DMS153 treated with DMSO at 0.1 percent for 48 hours (cell line): ENCODE measurements at regions not wholly inside any gene's neighbourhood (a gene's known extent, or its start where the extent isn't known, plus 50 kb on each side); places are given as distances from the start of the nearest gene placed in this dataset.

Experiments used
- DNase-seq: peaks from one replicate; lab custom pipeline; 2025; ENCODE audit not compliant: unreplicated experiment; lab: John Stamatoyannopoulos, UW

- no peak for DNase-seq
Observed at GRCh38 chr20:22781869-22782268, 197.5 kb upstream of the FOXA2 start.

GRCh38 chr20:22789676-22790075 lies 205.3 kb upstream of the FOXA2 start:
- no peak for DNase-seq

GRCh38 chr20:22791396-22791795 lies 207.0 kb upstream of the FOXA2 start:
- no peak for DNase-seq

- no peak for DNase-seq
Observed at GRCh38 chr20:22791877-22792525, 207.6 kb upstream of the FOXA2 start.

GRCh38 chr20:22794200-22794599 lies 209.8 kb upstream of the FOXA2 start:
- DNase-seq: peak; percentile 3

- DNase-seq: no peak
Observed at GRCh38 chr20:22795433-22795832, 211.1 kb upstream of the FOXA2 start.

- no peak for DNase-seq
Observed at GRCh38 chr20:22795871-22796270, 211.5 kb upstream of the FOXA2 start.

- no peak for DNase-seq
Observed at GRCh38 chr20:22796469-22797077, 212.2 kb upstream of the FOXA2 start.

- no peak for DNase-seq
Observed at GRCh38 chr20:22797103-22797502, 212.7 kb upstream of the FOXA2 start.

GRCh38 chr20:22799687-22800086 lies 215.3 kb upstream of the FOXA2 start:
- no peak for DNase-seq

GRCh38 chr20:22800129-22800528 lies 215.8 kb upstream of the FOXA2 start:
- no peak for DNase-seq

GRCh38 chr20:22801528-22801927 lies 217.2 kb upstream of the FOXA2 start:
- DNase-seq: no peak

GRCh38 chr20:22802296-22802695 lies 217.9 kb upstream of the FOXA2 start:
- DNase-seq: no peak

GRCh38 chr20:22805219-22805618 lies 220.8 kb upstream of the FOXA2 start:
- DNase-seq: no peak

- no peak for DNase-seq
Observed at GRCh38 chr20:22805996-22806395, 221.6 kb upstream of the FOXA2 start.

GRCh38 chr20:22807045-22807444 lies 222.7 kb upstream of the FOXA2 start:
- DNase-seq: no peak

- no peak for DNase-seq
Observed at GRCh38 chr20:22807646-22808244, 223.4 kb upstream of the FOXA2 start.

GRCh38 chr20:22808628-22809027 lies 224.3 kb upstream of the FOXA2 start:
- no peak for DNase-seq

- no peak for DNase-seq
Observed at GRCh38 chr20:22810030-22810429, 225.1 kb upstream of the SSTR4 start.

GRCh38 chr20:22810626-22811569 lies 224.2 kb upstream of the SSTR4 start:
- no peak for DNase-seq

GRCh38 chr20:22814471-22815205 lies 220.5 kb upstream of the SSTR4 start:
- DNase-seq: no peak
